ENCODE measurements at regions not wholly inside any gene's neighbourhood (a gene's known extent, or its start where the extent isn't known, plus 50 kb on each side); places are given as distances from the start of the nearest gene placed in this dataset.

DNA sequence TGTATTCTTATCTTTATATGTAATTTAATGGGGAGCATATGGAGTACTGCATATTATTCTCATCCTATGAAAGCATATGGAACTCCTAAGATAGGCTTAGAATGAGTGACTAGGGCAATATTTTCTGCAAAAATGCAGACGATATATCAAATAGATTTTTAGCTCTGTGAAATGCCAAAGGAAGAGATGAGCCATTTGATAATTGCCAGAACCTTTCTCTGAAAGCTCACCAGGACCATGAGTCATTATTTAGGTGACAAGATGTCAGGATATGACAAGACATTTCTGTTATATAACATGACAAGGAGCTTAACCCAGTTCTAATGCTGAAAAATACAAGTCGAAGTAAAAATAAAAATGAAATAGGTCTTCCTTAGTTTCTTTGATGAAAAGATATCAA, 145.0 kb downstream of the SLITRK6 start:
- TF ChIP-seq, protein P1, sequence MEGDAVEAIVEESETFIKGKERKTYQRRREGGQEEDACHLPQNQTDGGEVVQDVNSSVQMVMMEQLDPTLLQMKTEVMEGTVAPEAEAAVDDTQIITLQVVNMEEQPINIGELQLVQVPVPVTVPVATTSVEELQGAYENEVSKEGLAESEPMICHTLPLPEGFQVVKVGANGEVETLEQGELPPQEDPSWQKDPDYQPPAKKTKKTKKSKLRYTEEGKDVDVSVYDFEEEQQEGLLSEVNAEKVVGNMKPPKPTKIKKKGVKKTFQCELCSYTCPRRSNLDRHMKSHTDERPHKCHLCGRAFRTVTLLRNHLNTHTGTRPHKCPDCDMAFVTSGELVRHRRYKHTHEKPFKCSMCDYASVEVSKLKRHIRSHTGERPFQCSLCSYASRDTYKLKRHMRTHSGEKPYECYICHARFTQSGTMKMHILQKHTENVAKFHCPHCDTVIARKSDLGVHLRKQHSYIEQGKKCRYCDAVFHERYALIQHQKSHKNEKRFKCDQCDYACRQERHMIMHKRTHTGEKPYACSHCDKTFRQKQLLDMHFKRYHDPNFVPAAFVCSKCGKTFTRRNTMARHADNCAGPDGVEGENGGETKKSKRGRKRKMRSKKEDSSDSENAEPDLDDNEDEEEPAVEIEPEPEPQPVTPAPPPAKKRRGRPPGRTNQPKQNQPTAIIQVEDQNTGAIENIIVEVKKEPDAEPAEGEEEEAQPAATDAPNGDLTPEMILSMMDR (IDR thresholded peaks at IDR 0.05) = no peak

DNA sequence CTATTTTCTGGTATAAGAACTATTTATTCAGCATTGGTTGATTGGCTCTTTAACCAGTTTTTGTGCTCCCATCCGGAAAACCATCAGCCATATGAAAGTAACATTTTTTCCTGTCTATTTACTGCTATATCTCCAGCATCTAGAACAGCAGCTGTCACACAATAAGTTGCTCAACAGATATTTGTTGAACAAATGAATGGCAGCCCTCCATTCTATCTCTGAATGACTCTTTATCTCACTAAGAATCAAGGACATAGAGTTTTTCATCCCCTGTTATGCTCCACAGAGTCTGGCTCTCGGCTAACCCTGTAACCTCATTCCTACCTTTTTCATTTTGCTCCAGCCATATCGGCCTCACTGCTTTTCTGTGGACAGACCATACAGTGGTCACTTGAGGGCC, 145.5 kb downstream of the SLITRK6 start:
- no peaks in the 10 kb centered on the region for H3K27me3 ChIP-seq (ENCODE audit: insufficient read depth in 3 of 3, low read length in 2 of 3)
- H3K27ac ChIP-seq = no peak overlapping the region
- H3K4me1 ChIP-seq = no peaks in the 10 kb centered on the region
- H3K4me3 ChIP-seq = no peak overlapping the region
- intact Hi-C loops (cut with DNase I) = no loop called here
- 82 to 83% (median 83%) methylated on average over 3 of the region's 3 CpGs for WGBS, 3 donors
- no peaks in the 10 kb centered on the region for H3K36me3 ChIP-seq (ENCODE audit: insufficient read depth in 1 of 2, low read depth in 1 of 2)
- H3K9me3 ChIP-seq = no peaks in the 10 kb centered on the region
- TF ChIP-seq, protein P1 (IDR thresholded peaks at IDR 0.05) = no peak
- ATAC-seq (no peak), DNase-seq (no peak)

More for the DNA sequence above, 145.0 kb downstream of the SLITRK6 start:
- H3K27ac ChIP-seq = no peak overlapping the region
- ATAC-seq (no peak), DNase-seq (no peak)
- H3K9me3 ChIP-seq = no peaks in the 10 kb centered on the region
- no peak overlapping the region for H3K4me3 ChIP-seq
- 56 to 60% (median 58%) methylated on average over 2 of the region's 2 CpGs for WGBS, 3 donors
- no peaks in the 10 kb centered on the region for H3K4me1 ChIP-seq
- H3K36me3 ChIP-seq (ENCODE audit: insufficient read depth in 1 of 2, low read depth in 1 of 2) = no peaks in the 10 kb centered on the region
- intact Hi-C loops (cut with DNase I) = no loop called here
- no peaks in the 10 kb centered on the region for H3K27me3 ChIP-seq (ENCODE audit: insufficient read depth in 3 of 3, low read length in 2 of 3)

DNA sequence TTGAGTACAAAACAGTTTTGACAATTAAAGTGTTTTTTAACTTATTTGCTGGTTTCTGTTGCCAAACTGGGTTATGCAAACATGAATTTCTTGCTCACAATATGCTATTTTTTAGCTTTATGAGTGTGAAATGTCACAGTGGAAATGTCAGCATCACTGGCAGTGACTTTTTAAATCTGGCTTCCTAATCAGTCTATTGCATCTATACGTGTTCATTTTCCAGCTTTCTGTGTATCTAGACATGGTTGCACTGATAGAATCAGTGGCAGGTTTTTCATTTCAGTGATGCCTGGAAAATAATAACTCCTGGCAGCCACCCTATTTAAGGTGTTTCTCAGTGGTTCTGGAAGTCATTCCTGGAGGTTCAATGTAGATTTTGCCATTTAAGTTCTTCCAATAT, 146.7 kb downstream of the SLITRK6 start:
- 61 to 72% (median 71%) methylated on average over 1 of the region's 1 CpG for WGBS, 3 donors
- no peak for ATAC-seq
- TF ChIP-seq, protein P1 (IDR thresholded peaks at IDR 0.05) = no peak
- no peak for DNase-seq
- no peaks in the 10 kb centered on the region for H3K9me3 ChIP-seq
- no peak overlapping the region for H3K27ac ChIP-seq
- intact Hi-C loops (cut with DNase I) = no loop called here
- H3K36me3 ChIP-seq (ENCODE audit: insufficient read depth in 1 of 2, low read depth in 1 of 2) = no peaks in the 10 kb centered on the region
- no peaks in the 10 kb centered on the region for H3K27me3 ChIP-seq (ENCODE audit: insufficient read depth in 3 of 3, low read length in 2 of 3)
- H3K4me1 ChIP-seq = no peaks in the 10 kb centered on the region
- no peak overlapping the region for H3K4me3 ChIP-seq

DNA sequence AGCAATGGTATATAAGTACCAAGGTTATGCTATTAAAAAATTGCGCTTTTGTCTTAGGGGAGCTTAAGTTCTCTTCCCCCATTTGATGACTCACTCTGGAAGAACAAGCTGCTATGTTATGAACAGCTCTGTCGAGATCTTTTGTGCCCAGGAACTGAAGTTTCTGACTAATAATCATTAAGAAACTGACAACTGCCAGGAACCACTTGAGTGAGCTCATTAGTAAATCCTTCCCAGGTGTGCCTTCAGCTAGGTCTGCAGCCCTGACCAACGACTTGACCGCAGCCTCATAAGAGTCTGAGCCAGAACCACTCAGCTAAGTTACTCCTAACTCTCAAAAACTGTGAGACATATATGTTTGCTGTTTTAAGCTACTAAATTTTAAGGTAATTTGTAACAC, 147.8 kb downstream of the SLITRK6 start:
- 85 to 87% (median 86%) methylated on average over 4 of the region's 4 CpGs for WGBS, 3 donors
- TF ChIP-seq, protein P1 (IDR thresholded peaks at IDR 0.05) = no peak
- Histone ChIP-seq H3K4me3 (no peak overlapping the region), H3K9me3 (no peaks in the 10 kb centered on the region), H3K27ac (no peak overlapping the region), H3K36me3 (ENCODE audit: insufficient read depth in 1 of 2, low read depth in 1 of 2) (no peaks in the 10 kb centered on the region), H3K27me3 (ENCODE audit: insufficient read depth in 3 of 3, low read length in 2 of 3) (no peaks in the 10 kb centered on the region), H3K4me1 (no peaks in the 10 kb centered on the region)
- DNase-seq (no peak), ATAC-seq (no peak)
- intact Hi-C loops (cut with DNase I) = no loop called here

DNA sequence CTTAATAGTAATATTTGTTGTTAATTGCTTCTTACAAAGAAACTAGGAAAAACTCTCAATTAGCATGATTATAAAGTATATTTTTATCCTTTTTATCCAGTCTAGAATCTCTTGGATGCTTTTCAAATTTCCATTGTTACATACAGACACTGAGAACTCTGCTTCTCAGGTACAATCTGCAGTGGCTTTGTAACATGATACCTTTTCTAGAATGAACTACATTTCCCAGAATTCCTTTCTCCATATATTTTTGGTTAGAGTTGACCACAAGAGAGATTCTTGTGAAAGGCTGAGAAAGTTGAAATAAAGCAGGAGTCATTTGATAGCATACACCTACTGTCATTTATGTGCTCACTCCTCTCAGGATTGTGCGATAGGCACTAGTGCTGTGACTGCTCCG, 148.6 kb downstream of the SLITRK6 start:
- ATAC-seq (no peak), DNase-seq (no peak)
- no peaks in the 10 kb centered on the region for H3K4me1 ChIP-seq
- TF ChIP-seq, protein P1 (IDR thresholded peaks at IDR 0.05) = no peak
- no peak overlapping the region for H3K4me3 ChIP-seq
- 98 to 100% (median 100%) methylated on average over 2 of the region's 2 CpGs for WGBS, 3 donors
- no peaks in the 10 kb centered on the region for H3K27me3 ChIP-seq (ENCODE audit: insufficient read depth in 3 of 3, low read length in 2 of 3)
- intact Hi-C loops (cut with DNase I) = no loop called here
- no peaks in the 10 kb centered on the region for H3K36me3 ChIP-seq (ENCODE audit: insufficient read depth in 1 of 2, low read depth in 1 of 2)
- H3K27ac ChIP-seq = no peak overlapping the region
- no peaks in the 10 kb centered on the region for H3K9me3 ChIP-seq
